Activated CD4-positive, alpha-beta T cell treated with anti-CD3 and anti-CD28 coated beads, Interleukin-2, amount 50 U/mL, for 24 hours (primary cell): ENCODE measurements at regions not wholly inside any gene's neighbourhood (a gene's known extent, or its start where the extent isn't known, plus 50 kb on each side); places are given as distances from the start of the nearest gene placed in this dataset.
"Not testable (repeated sequence)": the region's sequence is repeated elsewhere in the genome, so short reads cannot be mapped to it uniquely, and the experiment has no call there.

Source experiments
- DNase-seq, 2 donors: peaks; one replicate each; pipeline ENCODE4 v3.0.0-alpha.2; 2020; ENCODE audit warnings: low read depth in 1 of 2, low spot score in 1 of 2

DNA sequence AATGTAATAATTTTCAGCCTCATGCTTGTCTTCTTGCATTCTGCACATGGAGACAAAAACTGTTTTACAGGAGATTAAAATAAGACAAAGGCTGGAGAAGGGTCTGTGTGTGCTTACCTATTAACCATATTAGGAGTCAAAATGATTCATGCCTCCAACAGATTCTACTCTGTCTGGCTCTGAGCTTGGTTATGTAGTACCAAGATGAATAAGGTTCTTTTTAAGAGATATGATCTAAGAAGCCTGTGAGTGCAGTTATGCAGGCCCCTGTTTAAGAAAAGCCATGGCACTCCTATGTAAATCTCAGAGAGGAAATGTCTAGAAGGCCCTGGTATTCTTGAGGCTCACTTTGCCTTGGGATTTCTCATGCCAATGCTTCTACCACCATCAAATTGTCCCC, 486.6 kb upstream of the CDH11 start:
- no peak for DNase-seq

DNA sequence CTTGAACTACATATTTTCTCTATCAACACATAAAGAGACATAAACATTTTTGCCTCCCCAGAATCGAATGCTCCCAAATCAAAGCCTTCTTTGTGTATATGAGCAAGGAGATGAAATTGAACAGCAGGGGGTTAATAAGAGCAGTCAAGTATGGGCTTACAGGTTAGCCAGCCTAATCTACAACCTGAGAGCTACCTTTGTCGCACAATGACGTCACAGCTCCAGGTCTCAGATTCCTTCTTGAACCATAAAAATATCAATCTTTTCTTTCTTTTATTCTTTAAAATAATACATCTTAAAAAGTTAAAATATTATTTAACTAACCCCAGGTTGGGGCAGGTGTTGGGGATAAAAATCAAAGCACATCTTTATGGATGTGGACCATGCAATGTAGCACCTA, 482.9 kb upstream of the CDH11 start:
- DNase-seq, result no peak

DNA sequence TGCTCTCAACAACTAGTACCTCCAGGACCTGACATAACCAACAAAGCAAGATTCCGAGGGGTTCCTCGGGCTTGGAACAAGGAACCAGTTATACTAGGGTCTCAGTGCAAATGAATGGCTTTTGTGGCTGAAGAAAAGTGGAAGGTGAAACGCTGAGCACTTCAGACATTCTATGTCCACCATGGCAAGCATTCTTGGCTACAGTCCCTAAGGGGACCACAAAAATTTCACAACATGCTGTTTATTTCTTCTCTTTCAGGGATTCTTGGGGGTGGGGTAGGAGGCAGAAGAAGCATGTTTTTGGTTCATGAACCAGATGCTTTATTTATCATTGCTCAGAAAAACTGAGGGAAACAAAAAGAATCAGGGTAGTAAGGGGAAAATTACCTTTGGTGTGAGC, 479.9 kb upstream of the CDH11 start:
- no peak for DNase-seq

DNA sequence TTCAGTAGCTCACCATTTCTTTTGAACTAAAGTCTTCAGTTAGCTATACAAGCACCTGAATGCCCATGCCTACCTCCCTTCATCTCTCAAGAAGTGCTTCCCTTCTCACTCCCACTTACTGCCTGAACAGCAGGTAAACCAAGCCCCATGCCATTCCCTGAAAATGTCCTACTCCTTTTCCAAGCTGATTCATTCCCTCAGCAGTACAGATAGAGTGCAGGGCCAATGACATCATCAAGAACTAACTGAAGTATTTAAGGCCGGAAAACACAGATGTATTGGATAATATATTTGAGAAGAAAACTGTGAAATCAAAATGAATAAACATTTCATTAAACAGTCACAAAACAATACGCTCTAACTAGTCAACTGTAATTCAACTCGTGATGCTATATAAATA, 478.8 kb upstream of the CDH11 start:
- DNase-seq, result no peak

DNA sequence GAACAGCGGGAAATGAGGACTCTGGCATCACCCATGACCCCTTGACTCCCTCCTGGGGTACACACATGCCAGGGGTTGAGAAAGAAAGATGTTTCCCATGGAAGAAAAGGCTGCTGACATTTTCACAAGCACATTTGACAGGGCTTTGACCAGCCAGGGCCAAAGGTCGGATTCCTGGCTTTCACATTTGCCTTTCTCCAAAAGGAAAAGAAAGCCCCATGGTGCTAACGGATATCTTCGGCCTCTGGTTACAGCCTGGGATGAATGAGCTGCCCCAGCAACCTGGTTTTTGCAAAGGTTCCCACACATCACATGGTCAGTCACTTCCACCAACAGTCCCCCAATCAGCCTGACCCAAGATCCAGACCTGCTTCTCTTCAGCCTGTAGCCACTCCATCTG, 478.2 kb upstream of the CDH11 start:
- no peak for DNase-seq

DNA sequence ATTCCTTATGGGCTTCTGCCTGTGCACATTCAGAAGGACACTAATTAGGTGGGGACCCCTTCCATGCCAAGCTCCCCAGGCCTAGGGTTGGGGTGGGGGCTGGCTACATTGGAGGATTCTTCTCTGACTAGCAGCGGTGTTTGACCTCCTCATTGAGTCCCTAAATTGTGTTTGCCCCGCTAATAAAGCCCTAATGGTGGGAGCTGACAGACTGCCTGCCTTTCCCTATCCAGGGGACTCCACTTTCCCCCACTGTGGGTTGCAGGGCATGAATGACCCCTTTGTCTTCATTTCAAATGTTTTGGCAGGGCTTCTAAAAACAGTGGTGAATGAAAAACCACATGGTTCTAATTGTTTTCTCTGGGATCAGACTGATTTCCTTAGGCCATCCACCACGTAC, 476.8 kb upstream of the CDH11 start:
- no peak for DNase-seq

DNA sequence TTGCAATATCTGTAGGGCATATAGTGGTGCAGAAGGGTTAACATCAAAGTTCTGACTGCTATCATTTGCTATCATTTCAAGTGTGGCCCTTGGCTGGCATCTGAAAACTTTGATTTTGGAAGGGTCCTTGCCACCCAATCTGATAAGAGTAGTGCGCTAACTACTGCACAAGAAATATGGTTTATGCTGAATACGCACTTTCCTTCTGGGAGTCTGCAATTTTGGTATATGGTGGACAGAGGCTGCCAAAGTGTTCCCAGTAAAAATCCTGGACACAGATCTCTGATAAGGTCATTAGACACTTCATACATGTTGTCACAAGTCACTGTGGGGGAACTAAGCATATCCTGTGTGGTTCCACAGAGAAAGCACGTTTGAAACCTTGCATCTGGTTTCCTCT, 461.6 kb upstream of the CDH11 start:
- DNase-seq, result no peak

DNA sequence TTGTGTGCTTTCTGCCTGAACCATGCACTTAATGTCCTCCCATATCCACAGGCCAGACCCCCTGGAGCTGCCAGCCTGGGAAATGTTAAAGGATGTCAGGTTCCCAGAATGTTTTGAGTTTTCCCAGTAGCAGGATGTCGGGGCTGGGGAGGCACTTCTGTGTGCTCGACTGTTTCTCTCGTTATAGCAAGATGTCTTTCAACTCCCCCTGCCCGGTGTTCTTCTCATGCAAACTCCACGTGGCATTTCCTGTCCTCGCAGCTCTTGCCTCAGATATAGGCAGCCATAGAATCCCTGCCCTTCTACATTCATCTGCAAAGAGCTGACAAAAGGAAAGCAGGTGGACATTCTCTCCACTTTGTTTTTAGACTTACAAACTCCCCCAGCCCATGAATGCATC, 457.2 kb upstream of the CDH11 start:
- DNase-seq, result no peak

DNA sequence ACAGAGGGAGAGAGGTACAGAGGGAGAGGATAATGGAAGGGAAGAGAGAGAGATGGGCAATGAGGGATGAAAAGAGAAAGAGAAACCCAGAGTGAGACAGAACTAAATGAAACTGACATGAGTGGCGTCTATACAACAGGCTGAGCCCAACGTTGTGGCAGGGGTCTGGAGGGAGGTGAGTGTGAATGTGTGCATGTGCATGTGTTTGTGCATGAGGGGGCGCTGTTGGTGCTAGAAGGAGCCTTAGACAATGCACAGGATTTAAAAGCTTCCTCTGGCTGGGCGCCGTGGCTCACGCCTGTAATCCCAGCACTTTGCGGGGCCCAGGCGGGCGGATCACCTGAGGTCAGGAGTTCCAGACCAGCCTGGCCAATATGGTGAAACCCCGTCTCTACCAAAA, 454.8 kb upstream of the CDH11 start:
- no peak for DNase-seq

DNA sequence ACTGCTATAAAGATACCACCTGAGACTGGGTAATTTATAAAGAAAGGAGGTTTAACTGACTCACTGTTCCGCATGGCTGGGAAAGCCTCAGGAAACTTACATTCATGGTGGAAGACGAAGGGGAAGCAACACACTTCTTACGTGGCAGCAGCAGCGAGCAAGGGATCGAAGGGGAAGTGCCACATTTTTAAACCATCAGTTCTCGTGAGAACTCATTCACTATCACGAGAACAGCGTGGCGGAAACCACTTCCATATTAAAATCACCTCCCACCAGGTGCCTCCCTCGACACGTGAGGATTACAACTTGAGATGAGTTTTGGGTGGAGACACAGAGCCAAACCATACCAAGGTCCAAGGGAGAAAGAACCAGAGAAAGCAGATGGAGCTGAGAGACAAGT, 454.3 kb upstream of the CDH11 start:
- DNase-seq, result no peak

DNA sequence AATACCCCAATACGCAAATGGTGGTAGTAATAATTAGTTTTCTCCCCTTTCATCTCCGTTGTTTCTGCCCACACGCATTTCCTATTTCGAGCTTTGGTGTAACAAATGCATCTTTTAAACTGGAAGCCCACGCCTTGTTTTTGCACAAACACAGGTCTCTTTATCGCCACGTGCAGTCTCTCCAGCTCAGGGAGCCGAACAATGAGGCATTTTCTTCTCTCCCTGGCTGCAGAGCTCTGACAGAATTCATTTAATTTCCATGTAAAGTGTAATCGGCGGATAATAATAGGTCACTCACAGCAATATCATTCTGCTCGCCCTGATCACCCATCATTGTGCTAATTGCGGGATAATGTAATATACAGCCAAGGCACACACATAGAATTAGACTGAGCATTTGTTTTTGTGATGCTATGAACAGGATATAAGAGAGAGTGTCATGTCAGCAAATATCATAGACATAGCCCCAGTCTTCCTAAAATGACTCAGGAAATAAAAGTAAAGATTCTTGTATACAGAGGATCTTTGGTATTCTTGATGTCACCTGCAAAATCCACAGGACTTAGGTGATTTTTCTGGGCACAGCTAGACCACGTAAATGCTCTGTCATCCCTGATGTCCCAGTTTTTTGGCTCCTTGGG, 452.6 kb upstream of the CDH11 start:
- no peak for DNase-seq

DNA sequence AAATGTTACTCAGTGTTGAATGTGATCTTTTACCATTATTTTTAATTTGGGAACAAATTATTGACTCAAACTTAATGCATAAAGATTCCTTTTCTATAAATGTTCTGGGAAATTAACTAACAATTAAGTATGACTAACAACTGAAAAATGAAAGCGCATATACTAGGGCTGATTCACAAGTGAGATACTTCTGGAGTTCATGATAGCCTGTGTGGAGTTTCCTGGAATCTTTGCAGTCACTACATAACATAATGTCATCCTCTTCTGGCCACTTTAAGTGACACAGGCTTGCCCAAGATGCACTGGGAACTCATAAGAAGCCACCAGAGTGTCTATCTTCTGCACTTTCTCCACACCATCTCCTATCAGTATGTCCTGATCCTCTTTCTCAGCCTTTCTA, 450.3 kb upstream of the CDH11 start:
- no peak for DNase-seq

DNA sequence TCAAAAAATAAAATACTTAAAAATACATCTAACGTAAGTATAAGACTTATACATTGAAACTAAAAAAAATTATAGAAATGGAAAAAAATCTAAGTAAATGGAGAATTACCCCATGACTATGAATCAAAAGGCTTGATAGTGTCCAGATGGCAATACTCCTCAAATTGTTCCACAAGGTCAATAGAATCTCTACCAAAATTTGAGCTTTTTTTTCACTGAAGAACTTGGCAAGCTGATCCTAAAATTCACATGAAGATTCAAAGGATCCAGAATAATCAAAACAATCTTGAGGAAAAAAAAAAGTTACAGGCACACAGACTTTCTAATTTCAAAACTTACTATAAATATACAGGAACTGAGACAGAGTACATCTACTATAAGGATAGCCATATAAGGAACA, 448.4 kb upstream of the CDH11 start:
- no peak for DNase-seq

DNA sequence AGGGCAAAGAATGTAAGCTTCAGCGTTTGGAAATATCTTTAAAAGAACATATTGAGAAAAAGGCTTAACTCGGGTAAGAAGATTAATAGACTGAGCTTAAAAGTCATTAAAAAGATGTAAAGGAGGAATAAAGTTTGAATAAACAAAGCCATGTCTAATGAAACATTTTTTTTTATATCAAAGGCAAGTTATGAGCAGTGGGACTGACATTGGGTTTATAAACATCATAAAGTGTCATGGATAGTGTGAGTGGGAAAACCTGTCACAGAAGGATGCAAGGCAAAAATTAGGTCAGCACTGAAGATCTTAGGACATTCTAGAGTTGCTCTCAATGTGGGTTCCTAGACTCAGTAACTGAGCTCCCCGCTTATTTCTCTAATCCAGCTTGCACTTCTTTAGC, 438.0 kb upstream of the CDH11 start:
- DNase-seq, result no peak

DNA sequence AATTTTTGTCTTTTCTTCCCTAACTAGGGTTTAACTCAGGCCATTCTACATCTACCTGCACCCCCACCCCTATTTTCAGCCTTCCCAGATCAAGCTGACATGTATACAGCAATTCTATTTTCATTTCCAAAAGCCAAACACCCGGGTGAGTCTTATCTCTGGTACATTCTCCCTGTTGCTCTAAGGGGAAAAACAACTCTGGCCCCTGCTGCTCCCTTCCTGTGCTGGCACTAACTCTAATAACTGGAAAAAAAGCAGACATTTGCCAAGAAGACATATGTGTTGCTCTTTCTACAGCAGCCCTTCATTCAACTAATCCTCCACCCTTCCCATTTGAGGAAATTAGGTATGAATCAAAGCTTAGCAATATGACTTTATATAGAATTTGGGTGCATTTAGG, 427.8 kb upstream of the CDH11 start:
- not testable (repeated sequence) for DNase-seq

DNA sequence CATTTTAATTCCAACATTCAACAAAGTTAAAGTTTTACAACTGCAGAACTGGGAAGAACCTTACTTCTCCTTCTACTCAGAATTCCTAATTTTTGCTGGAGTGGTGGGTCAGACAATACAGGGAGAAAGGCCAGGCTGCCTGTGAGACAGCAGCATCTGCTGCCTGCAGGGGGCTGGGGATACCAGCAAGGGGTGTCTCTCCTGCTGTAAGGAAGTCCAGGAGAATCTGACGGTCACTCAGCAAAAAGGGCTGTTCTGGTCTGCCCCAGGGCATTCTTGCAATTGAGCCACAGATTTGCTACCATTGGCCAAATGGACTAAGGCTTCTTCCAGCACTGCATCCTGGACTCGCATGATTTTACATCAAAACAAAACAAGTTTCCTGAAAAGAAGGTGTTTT, 426.6 kb upstream of the CDH11 start:
- no peak for DNase-seq

DNA sequence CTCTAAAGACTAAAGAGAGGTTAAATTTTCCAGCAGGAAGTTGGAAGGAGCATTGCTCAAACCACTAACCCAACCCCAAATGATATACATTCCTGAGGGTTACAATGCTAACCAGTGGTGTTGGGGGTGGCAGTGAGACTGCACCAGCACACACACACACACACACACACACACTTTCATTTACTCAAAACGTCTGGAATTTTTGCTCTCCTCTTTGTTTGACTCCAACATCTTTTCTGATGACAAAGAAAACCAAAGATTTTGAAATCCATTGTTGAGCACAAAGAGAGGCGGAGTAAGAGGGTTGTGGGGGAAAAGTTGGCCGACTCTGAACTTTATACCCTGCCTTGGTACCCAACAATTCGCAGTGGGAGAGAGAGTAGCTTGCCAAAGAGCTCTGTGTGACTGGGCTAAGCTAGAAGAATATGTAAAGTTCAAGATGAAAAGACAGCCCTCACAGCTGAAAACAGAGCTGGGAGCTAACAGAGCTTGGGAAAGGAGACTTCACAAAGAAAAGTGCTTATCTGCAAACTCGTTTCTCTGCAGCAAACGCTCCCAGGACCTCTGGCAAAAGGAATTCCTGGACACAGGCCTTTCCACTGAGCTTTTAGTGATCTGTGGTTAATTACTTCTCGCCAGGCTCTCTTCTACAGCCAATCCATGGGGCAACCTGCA, 426.0 kb upstream of the CDH11 start:
- DNase-seq, result no peak

DNA sequence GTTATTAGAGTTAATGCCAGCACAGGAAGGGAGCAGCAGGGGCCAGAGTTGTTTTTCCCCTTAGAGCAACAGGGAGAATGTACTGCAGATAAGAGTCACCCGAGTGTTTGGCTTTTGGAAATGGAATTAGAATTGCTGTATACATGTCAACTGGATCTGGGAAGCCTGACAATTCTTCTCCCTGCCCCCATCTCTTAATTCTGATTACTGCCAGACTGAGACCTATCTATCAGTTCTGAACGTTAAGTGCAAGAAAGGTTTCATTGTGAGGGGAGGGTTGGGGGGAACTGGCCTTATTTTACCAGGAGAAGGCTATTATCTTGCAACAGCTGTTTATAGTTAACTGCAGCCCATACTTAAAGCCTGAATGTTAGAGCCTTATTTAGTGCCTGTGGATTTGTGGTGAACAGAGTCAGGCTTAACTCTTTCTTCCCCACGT, 424.5 kb upstream of the CDH11 start:
- DNase-seq, result no peak

DNA sequence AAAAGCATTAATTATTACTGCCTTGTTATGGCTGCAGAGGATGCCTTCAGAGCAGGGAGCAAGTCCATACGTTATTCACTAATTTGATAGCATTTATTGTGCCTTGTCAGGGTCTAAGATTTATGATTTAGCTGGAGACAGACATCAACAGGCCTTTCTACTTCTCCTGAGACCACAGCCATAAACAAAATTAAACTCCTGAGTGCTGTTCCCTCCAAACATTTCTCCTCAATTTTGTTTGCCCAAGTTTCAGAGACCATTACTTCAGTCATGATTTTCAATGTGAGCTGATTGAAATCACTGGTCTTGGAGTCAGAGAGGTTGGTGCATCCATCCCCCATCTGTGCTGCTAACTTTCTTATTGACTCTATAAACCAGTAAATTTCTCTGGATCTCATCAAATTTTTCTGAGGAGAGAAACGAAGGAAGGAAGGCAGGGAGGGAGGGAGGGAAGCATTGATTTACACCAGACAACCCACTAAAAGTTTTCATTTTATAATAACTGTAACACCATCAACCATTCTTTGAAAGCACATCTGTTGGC, 423.6 kb upstream of the CDH11 start:
- DNase-seq, result no peak

DNA sequence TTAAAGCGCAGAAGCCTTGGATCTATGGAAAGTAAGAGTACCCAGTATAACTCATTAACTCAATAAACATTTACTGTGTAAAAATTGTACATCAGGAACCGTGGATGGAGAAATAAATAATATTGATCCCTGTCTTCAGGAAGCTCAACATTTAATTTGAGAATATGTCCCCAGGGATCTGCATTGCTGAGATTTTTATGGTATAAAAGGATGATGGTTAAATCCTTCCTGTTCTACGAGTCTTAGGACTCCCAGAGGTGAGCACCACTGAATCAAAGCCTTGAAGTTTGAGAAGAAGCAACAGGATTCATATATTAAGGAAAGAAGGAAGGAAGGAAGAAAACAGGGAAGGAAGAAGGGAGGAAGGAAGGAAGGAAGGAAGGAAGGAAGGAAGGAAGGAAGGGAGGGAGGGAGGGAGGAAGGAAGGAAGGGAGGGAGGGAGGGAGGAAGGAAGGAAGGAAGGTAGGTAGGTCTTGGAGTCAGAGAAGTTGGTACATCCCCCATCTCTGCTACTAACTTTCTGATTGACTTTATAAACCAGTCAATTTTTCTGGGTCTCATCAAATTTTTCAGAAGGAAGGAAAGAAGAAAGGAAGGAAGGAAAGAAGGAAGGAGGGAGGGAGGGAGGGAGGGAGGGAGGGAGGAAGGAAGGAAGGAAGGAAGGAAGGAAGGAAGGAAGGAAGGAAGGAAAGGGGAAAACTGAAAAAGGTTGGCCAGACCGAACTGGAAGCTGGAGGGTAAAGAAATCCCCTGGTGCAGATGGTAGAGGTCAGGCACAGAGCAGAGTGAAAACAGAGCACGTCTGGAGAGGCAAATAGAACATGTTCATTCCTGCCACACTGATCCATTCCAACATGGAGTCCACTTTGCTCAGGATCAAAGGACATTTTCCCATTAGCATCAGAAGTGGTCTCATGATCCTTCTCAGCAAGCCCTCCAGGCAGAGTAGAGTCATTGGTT, 422.2 kb upstream of the CDH11 start:
- DNase-seq, result no peak

DNA sequence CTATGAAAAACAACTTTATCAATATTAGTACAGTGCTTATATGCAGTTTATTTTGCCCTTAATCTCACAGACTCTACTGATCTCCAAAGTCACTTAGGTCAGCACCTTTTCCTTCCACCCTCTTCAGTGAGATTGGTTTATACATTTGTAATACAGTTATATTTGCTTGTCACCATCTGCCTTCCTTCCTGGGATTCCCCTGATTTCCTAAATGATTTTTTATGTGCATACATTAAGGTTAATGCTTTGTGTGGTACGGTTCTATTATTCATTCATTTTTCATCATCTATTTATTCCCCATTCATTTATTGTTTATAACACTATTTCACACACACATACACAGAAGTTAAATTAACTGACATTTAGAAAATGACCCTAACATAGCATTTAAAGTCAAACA, 419.8 kb upstream of the CDH11 start:
- DNase-seq, result no peak

DNA sequence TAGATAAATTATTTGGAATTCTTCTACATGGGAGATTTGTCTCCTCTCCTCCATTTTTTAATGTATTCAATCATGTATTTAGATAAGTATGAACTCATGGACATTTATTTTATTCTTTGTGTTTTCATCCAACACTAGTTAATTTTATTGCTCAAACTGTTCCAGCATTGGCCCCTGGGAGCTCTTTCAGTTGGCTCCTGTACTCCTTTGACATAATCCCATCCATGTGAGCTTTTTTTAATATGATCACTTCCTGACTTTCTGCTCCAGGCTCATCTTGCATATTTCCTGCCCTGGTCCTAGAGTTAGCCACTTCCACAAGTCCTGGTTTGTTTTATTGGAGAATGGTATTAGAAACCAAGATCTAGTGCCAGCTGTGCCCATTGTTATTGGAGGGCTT, 419.0 kb upstream of the CDH11 start:
- DNase-seq, result no peak
